ENCODE measurements at regions not wholly inside any gene's neighbourhood (a gene's known extent, or its start where the extent isn't known, plus 50 kb on each side); places are given as distances from the start of the nearest gene placed in this dataset.

GRCh38 chr5:130805648-130806047 lies 359.4 kb downstream of the HINT1 start:
- DNase-seq (ENCODE audit: low read depth): no peak
- CTCF ChIA-PET: no interaction called here
- no peaks in the 10 kb centered on the region for H3K27me3 ChIP-seq (ENCODE audit: control insufficient read depth, insufficient read depth, low read length)
- no peak overlapping the region for H3K4me3 ChIP-seq (ENCODE audit: low read depth, low read length)
- POLR2A ChIA-PET: no interaction called here
- H3K36me3 ChIP-seq (ENCODE audit: control insufficient read depth, insufficient read depth, low read length): no peaks in the 10 kb centered on the region
- TF ChIP-seq CTCF (IDR thresholded peaks at IDR 0.05; ENCODE audit: insufficient read depth, low read depth, low read length): no peak

GRCh38 chr5:130805036-130805435 lies 360.0 kb downstream of the HINT1 start:
- H3K4me3 ChIP-seq (ENCODE audit: low read depth, low read length): no peak overlapping the region
- ChIA-PET POLR2A (no interaction called here), CTCF (no interaction called here)
- TF ChIP-seq CTCF (IDR thresholded peaks at IDR 0.05; ENCODE audit: insufficient read depth, low read depth, low read length): no peak
- no peaks in the 10 kb centered on the region for H3K27me3 ChIP-seq (ENCODE audit: control insufficient read depth, insufficient read depth, low read length)
- DNase-seq (ENCODE audit: low read depth): no peak
- H3K36me3 ChIP-seq (ENCODE audit: control insufficient read depth, insufficient read depth, low read length): no peaks in the 10 kb centered on the region

GRCh38 chr5:130801963-130802362 lies 363.1 kb downstream of the HINT1 start:
- no peaks in the 10 kb centered on the region for H3K27me3 ChIP-seq (ENCODE audit: control insufficient read depth, insufficient read depth, low read length)
- TF ChIP-seq CTCF (IDR thresholded peaks at IDR 0.05; ENCODE audit: insufficient read depth, low read depth, low read length): no peak
- no peak for DNase-seq (ENCODE audit: low read depth)
- H3K4me3 ChIP-seq (ENCODE audit: low read depth, low read length): no peak overlapping the region
- CTCF ChIA-PET: no interaction called here
- POLR2A ChIA-PET: no interaction called here
- no peaks in the 10 kb centered on the region for H3K36me3 ChIP-seq (ENCODE audit: control insufficient read depth, insufficient read depth, low read length)

GRCh38 chr5:130799015-130799414 lies 366.0 kb downstream of the HINT1 start:
- ChIA-PET CTCF (no interaction called here), POLR2A (no interaction called here)
- TF ChIP-seq CTCF (IDR thresholded peaks at IDR 0.05; ENCODE audit: insufficient read depth, low read depth, low read length): no peak
- no peak for DNase-seq (ENCODE audit: low read depth)
- Histone ChIP-seq H3K27me3 (ENCODE audit: control insufficient read depth, insufficient read depth, low read length) (no peaks in the 10 kb centered on the region), H3K36me3 (ENCODE audit: control insufficient read depth, insufficient read depth, low read length) (no peaks in the 10 kb centered on the region), H3K4me3 (ENCODE audit: low read depth, low read length) (no peak overlapping the region)

- no peaks in the 10 kb centered on the region for H3K36me3 ChIP-seq (ENCODE audit: control insufficient read depth, insufficient read depth, low read length)
- CTCF ChIA-PET: no interaction called here
Measured at GRCh38 chr5:130797303-130797702, 367.8 kb downstream of the HINT1 start.

More at GRCh38 chr5:130797303-130797702, 367.8 kb downstream of the HINT1 start:
- POLR2A ChIA-PET: no interaction called here
- TF ChIP-seq CTCF (IDR thresholded peaks at IDR 0.05; ENCODE audit: insufficient read depth, low read depth, low read length): no peak
- Histone ChIP-seq H3K27me3 (ENCODE audit: control insufficient read depth, insufficient read depth, low read length) (no peaks in the 10 kb centered on the region), H3K4me3 (ENCODE audit: low read depth, low read length) (no peak overlapping the region)
- DNase-seq (ENCODE audit: low read depth): no peak
